CD8-positive, alpha-beta memory T cell (primary cell): ENCODE measurements at regions not wholly inside any gene's neighbourhood (a gene's known extent, or its start where the extent isn't known, plus 50 kb on each side); places are given as distances from the start of the nearest gene placed in this dataset.

Experiments
- CTCF ChIA-PET: fragments of 350-600 bp; sonication (Branson Sonifier 250); formaldehyde crosslinking; loops from one replicate; lab custom pipeline; 2021; ENCODE audit warnings: antibody characterized with exemption; lab: Charles Lee
- POLR2A ChIA-PET: fragments of 350-600 bp; sonication (Branson Sonifier 250); formaldehyde crosslinking; loops from one replicate; lab custom pipeline; 2021; ENCODE audit warnings: antibody characterized with exemption; lab: Charles Lee
- DNase-seq, 5 donors: peaks; one replicate each; pipeline versions ENCODE4 v3.0.0 to v3.0.0-alpha.2; 2020 to 2022; ENCODE audit warnings: mixed read lengths in 1 of 5
- H3K27ac ChIP-seq: one replicate; pipeline ENCODE4 v1.7.0; 2013; ENCODE audit warnings: low read depth, mild to moderate bottlenecking, low read length, moderate library complexity
- H3K27me3 ChIP-seq: 2 replicates; pipeline ENCODE4 v1.7.0; 2013; ENCODE audit warnings: low read length, mild to moderate bottlenecking; ENCODE audit not compliant: insufficient read depth, poor library complexity, severe bottlenecking
- H3K36me3 ChIP-seq: 2 replicates; pipeline ENCODE4 v1.7.0; 2013; ENCODE audit warnings: mild to moderate bottlenecking, low read length, moderate library complexity; ENCODE audit not compliant: insufficient read depth
- H3K4me1 ChIP-seq: 2 replicates; pipeline ENCODE4 v1.7.0; 2013; ENCODE audit warnings: mild to moderate bottlenecking, low read length, moderate library complexity; ENCODE audit not compliant: insufficient read depth
- H3K4me3 ChIP-seq: 2 replicates; pipeline ENCODE4 v1.7.0; 2013; ENCODE audit warnings: mild to moderate bottlenecking, low read length
- H3K9me3 ChIP-seq: 2 replicates; pipeline ENCODE4 v1.7.0; 2013; ENCODE audit warnings: mild to moderate bottlenecking, low read length
- H3K27ac Mint-ChIP-seq, 8 donors: one replicate each; pipeline ENCODE4 v1.8.0; 2020 to 2021; ENCODE audit warnings: mixed read lengths in 8 of 8, mild to moderate bottlenecking in 6 of 8, inconsistent platforms in 3 of 8, moderate library complexity in 3 of 8
- H3K27me3 Mint-ChIP-seq, 2 donors: one replicate each; pipeline ENCODE4 v1.8.0; 2020 to 2021; ENCODE audit warnings: mixed read lengths in 2 of 2, mild to moderate bottlenecking in 1 of 2, moderate library complexity in 1 of 2
- H3K36me3 Mint-ChIP-seq, 3 donors: one replicate each; pipeline ENCODE4 v1.8.0; 2020 to 2021; ENCODE audit warnings: mixed read lengths in 3 of 3, inconsistent platforms in 1 of 3, mild to moderate bottlenecking in 1 of 3
- H3K4me1 Mint-ChIP-seq, 3 donors: one replicate each; pipeline ENCODE4 v1.8.0; 2020 to 2021; ENCODE audit warnings: mixed read lengths in 3 of 3, inconsistent platforms in 1 of 3, mild to moderate bottlenecking in 1 of 3
- H3K4me3 Mint-ChIP-seq, 7 donors: one replicate each; pipeline ENCODE4 v1.8.0; 2020 to 2021; ENCODE audit warnings: mixed read lengths in 7 of 7, mild to moderate bottlenecking in 6 of 7, moderate library complexity in 4 of 7, inconsistent platforms in 2 of 7
- H3K9me3 Mint-ChIP-seq, 5 donors: one replicate each; pipeline ENCODE4 v1.8.0; 2020 to 2022; ENCODE audit warnings: mixed read lengths in 5 of 5, mild to moderate bottlenecking in 3 of 5, moderate library complexity in 2 of 5, inconsistent platforms in 1 of 5

GRCh38 chr2:147405651-147406050 is 439.2 kb upstream of the ACVR2A start:
- Histone ChIP-seq H3K27me3 (no peaks in the 10 kb centered on the region), H3K4me1 (no peaks in the 10 kb centered on the region), H3K27ac (no peak overlapping the region), H3K36me3 (no peaks in the 10 kb centered on the region), H3K9me3 (no peaks in the 10 kb centered on the region), H3K4me3 (no peak overlapping the region)
- Mint-ChIP-seq H3K4me3 (no peak overlapping the region), H3K27me3 (no peaks in the 10 kb centered on the region), H3K9me3 (peaks cover 0 to 8% (median 2%) of the 10 kb centered on the region in 5 donors), H3K4me1 (peaks cover 0 to 4% (median 2%) of the 10 kb centered on the region in 3 donors), H3K36me3 (no peaks in the 10 kb centered on the region), H3K27ac (no peak overlapping the region)
- POLR2A ChIA-PET = no interaction called here
- CTCF ChIA-PET = no interaction called here
- no peak for DNase-seq

- H3K4me1 ChIP-seq = no peaks in the 10 kb centered on the region
- ChIA-PET CTCF (no interaction called here), POLR2A (no interaction called here)
- no peaks in the 10 kb centered on the region for H3K27me3 ChIP-seq
- H3K9me3 Mint-ChIP-seq = peaks cover 0 to 5% (median 0%) of the 10 kb centered on the region in 5 donors
- no peak overlapping the region for H3K4me3 ChIP-seq
- H3K27ac ChIP-seq = no peak overlapping the region
- H3K27me3 Mint-ChIP-seq = no peaks in the 10 kb centered on the region
- H3K9me3 ChIP-seq = no peaks in the 10 kb centered on the region
- H3K36me3 ChIP-seq = no peaks in the 10 kb centered on the region
- no peaks in the 10 kb centered on the region for H3K4me1 Mint-ChIP-seq
- no peaks in the 10 kb centered on the region for H3K36me3 Mint-ChIP-seq
- DNase-seq = no peak
- no peak overlapping the region for H3K4me3 Mint-ChIP-seq
- no peak overlapping the region for H3K27ac Mint-ChIP-seq
Observed at GRCh38 chr2:147398996-147399395, 445.8 kb upstream of the ACVR2A start.

GRCh38 chr2:147398301-147398700 is 446.5 kb upstream of the ACVR2A start:
- H3K36me3 Mint-ChIP-seq = no peaks in the 10 kb centered on the region
- CTCF ChIA-PET = no interaction called here
- Histone ChIP-seq H3K9me3 (no peaks in the 10 kb centered on the region), H3K27ac (no peak overlapping the region), H3K36me3 (no peaks in the 10 kb centered on the region), H3K4me1 (no peaks in the 10 kb centered on the region), H3K27me3 (no peaks in the 10 kb centered on the region), H3K4me3 (no peak overlapping the region)
- no peak overlapping the region for H3K27ac Mint-ChIP-seq
- POLR2A ChIA-PET = no interaction called here
- H3K4me3 Mint-ChIP-seq = no peak overlapping the region
- peaks cover 0 to 5% (median 0%) of the 10 kb centered on the region in 5 donors for H3K9me3 Mint-ChIP-seq
- H3K27me3 Mint-ChIP-seq = no peaks in the 10 kb centered on the region
- no peaks in the 10 kb centered on the region for H3K4me1 Mint-ChIP-seq
- no peak for DNase-seq

GRCh38 chr2:147396890-147397289 is 447.9 kb upstream of the ACVR2A start:
- H3K27me3 Mint-ChIP-seq = no peaks in the 10 kb centered on the region
- Histone ChIP-seq H3K27me3 (no peaks in the 10 kb centered on the region), H3K27ac (no peak overlapping the region), H3K4me1 (no peaks in the 10 kb centered on the region), H3K36me3 (no peaks in the 10 kb centered on the region), H3K9me3 (no peaks in the 10 kb centered on the region), H3K4me3 (no peak overlapping the region)
- H3K36me3 Mint-ChIP-seq = no peaks in the 10 kb centered on the region
- ChIA-PET POLR2A (no interaction called here), CTCF (no interaction called here)
- H3K9me3 Mint-ChIP-seq = peaks cover 0 to 5% (median 0%) of the 10 kb centered on the region in 5 donors
- H3K27ac Mint-ChIP-seq = no peak overlapping the region
- no peak overlapping the region for H3K4me3 Mint-ChIP-seq
- no peak for DNase-seq
- H3K4me1 Mint-ChIP-seq = no peaks in the 10 kb centered on the region

- H3K4me1 Mint-ChIP-seq = no peaks in the 10 kb centered on the region
- peaks cover 0 to 2% of the 10 kb centered on the region in 2 donors for H3K27me3 Mint-ChIP-seq
- Histone ChIP-seq H3K9me3 (no peaks in the 10 kb centered on the region), H3K27me3 (no peaks in the 10 kb centered on the region), H3K4me1 (no peaks in the 10 kb centered on the region), H3K4me3 (no peak overlapping the region), H3K27ac (no peak overlapping the region), H3K36me3 (no peaks in the 10 kb centered on the region)
- DNase-seq = no peak
- no peaks in the 10 kb centered on the region for H3K36me3 Mint-ChIP-seq
- peaks cover 0 to 2% (median 0%) of the 10 kb centered on the region in 5 donors for H3K9me3 Mint-ChIP-seq
- H3K4me3 Mint-ChIP-seq = no peak overlapping the region
- CTCF ChIA-PET = interaction anchor here (1.2 kb wide), 1 partner anchor 15 kb away, joined by 3 read pairs; no protein-coding TSS in a partner anchor
- H3K27ac Mint-ChIP-seq = no peak overlapping the region
- POLR2A ChIA-PET = no interaction called here
Observed at GRCh38 chr2:147394179-147394790, 450.5 kb upstream of the ACVR2A start.

GRCh38 chr2:147392180-147392579 is 452.6 kb upstream of the ACVR2A start:
- no peaks in the 10 kb centered on the region for H3K9me3 ChIP-seq
- H3K36me3 Mint-ChIP-seq = no peaks in the 10 kb centered on the region
- H3K4me1 ChIP-seq = no peaks in the 10 kb centered on the region
- no peak overlapping the region for H3K4me3 ChIP-seq
- no peak overlapping the region for H3K27ac Mint-ChIP-seq
- DNase-seq = no peak
- peaks cover 0 to 2% of the 10 kb centered on the region in 2 donors for H3K27me3 Mint-ChIP-seq
- peaks cover 0 to 2% (median 0%) of the 10 kb centered on the region in 5 donors for H3K9me3 Mint-ChIP-seq
- CTCF ChIA-PET = no interaction called here
- no peak overlapping the region for H3K4me3 Mint-ChIP-seq
- POLR2A ChIA-PET = no interaction called here
- no peaks in the 10 kb centered on the region for H3K36me3 ChIP-seq
- no peaks in the 10 kb centered on the region for H3K4me1 Mint-ChIP-seq
- no peak overlapping the region for H3K27ac ChIP-seq
- no peaks in the 10 kb centered on the region for H3K27me3 ChIP-seq

- H3K36me3 Mint-ChIP-seq = no peaks in the 10 kb centered on the region
- Histone ChIP-seq H3K36me3 (no peaks in the 10 kb centered on the region), H3K27ac (no peak overlapping the region), H3K4me3 (no peak overlapping the region), H3K27me3 (no peaks in the 10 kb centered on the region), H3K4me1 (no peaks in the 10 kb centered on the region), H3K9me3 (no peaks in the 10 kb centered on the region)
- no peaks in the 10 kb centered on the region for H3K9me3 Mint-ChIP-seq
- H3K4me3 Mint-ChIP-seq = no peak overlapping the region
- POLR2A ChIA-PET = no interaction called here
- no peak overlapping the region for H3K27ac Mint-ChIP-seq
- H3K4me1 Mint-ChIP-seq = no peaks in the 10 kb centered on the region
- no peak for DNase-seq
- peaks cover 0 to 2% of the 10 kb centered on the region in 2 donors for H3K27me3 Mint-ChIP-seq
- CTCF ChIA-PET = no interaction called here
Observed at GRCh38 chr2:147390475-147390874, 454.4 kb upstream of the ACVR2A start.

- Histone ChIP-seq H3K9me3 (no peaks in the 10 kb centered on the region), H3K27me3 (no peaks in the 10 kb centered on the region), H3K4me3 (no peak overlapping the region), H3K36me3 (no peaks in the 10 kb centered on the region), H3K4me1 (no peaks in the 10 kb centered on the region), H3K27ac (no peak overlapping the region)
- Mint-ChIP-seq H3K27ac (no peak overlapping the region), H3K27me3 (peaks cover 0 to 2% of the 10 kb centered on the region in 2 donors), H3K4me3 (no peak overlapping the region), H3K36me3 (no peaks in the 10 kb centered on the region), H3K4me1 (no peaks in the 10 kb centered on the region), H3K9me3 (no peaks in the 10 kb centered on the region)
- CTCF ChIA-PET = no interaction called here
- DNase-seq = no peak
- POLR2A ChIA-PET = no interaction called here
Observed at GRCh38 chr2:147389218-147389617, 455.6 kb upstream of the ACVR2A start.
